Stimulated activated CD4-positive, alpha-beta T cell treated with anti-CD3 and anti-CD28 coated beads, TNF-alpha, amount 100 ng/mL, for 24 hours (primary cell): ENCODE measurements at regions not wholly inside any gene's neighbourhood (a gene's known extent, or its start where the extent isn't known, plus 50 kb on each side); places are given as distances from the start of the nearest gene placed in this dataset.
"Not testable (repeated sequence)": the region's sequence is repeated elsewhere in the genome, so short reads cannot be mapped to it uniquely, and the experiment has no call there.

Experiments used
- DNase-seq, 3 experiments: peaks; one replicate each; pipeline ENCODE4 v3.0.0-alpha.2; 2020; ENCODE audit warnings: low read depth in 3 of 3

DNA sequence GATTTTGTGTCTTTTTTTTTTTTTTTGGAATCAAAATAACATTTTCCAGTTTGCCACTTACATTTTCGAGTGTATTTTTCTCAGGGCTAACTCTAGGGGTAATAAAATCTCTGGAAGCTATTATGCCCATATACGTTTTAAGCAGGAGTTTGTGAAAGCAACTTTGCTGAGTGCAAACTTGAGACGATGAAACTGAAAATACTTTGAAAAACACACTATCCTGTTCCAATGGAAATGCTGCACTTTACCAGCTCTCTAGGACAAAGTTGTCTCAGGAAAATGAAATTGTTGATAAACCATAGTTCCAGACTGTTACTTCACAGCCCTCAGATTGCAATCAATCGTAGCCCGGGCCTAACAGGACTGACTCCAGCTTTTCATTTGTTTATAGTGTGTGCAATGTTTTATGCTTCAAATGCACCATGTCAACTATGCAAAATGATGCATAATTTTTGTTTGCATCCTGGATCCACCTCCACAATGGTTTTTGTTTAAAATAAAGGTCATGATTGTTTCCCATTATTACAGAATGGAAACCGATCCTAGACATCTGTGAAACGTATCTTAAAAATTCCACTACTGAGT, 220.6 kb upstream of the PKN2 start:
- DNase-seq, result no peak

DNA sequence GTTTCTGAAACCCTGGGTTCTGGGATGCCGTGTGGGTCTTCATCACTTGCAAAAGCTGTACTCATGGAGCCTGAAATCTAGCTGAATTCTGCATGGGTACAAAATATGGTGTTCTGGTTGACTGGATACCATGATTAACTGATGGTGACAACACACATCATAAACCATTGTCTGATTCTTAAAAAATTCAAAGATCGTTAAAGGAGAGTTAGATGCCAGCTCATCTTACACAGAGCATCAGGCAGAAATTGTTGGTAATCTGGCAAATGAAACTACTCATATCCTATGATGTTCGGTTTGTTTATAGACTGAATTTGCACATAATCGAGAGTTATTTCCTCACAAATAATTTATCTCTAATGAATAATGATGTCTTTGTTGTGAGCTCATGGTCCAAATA, 218.1 kb upstream of the PKN2 start:
- no peak for DNase-seq

DNA sequence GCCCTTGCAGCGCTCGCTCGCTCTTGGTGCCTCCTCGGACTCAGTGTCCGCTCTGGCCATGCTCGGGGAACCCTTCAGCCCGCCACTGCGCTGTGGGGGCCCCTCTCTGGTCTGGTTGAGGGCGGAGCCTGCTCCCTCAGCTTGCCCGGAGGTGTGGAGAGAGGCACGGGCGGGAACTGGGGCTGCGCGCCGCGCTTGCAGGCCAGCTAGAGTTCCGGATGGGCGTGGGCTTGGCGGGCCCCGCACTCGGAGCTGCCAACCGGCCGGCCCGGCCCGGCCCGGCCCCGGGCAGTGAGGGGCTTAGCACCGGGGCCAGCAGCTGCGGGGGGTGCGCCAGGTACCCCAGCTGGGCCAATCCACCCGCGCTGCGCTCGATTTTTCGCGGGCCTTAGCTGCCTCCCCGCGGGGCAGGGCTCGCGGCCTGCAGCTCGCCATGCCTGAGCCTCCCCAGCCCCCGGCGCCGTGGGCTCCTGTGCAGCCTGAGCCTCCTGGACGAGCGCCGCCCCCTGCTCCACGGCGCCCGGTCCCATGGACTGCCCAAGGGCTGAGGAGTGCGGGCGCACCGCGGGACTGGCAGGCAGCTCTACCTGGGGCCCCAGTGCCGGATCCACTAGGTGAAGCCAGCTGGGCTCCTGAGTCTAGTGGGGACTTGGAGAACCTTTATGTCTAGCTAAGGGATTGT, 217.0 kb upstream of the PKN2 start:
- DNase-seq, result no peak

DNA sequence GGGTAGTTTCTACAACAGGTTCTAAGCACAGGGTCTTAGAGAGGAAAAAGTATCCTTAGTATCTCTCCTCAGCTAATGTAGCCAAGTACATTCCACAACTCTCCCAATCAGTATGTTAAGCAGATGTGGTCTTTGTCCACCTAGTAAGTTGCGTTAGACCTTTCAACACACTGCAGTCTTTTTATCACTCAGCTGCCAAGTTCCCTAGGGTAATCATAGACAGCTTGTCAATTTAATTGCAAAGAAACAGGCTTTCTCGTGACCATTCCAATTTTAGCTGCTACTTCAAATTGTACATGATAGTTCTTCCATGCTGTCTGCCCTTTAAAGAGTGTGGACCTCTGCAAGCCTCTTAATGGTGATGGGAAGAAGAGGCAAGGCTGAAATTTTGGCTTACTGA, 211.8 kb upstream of the PKN2 start:
- DNase-seq, result no peak

DNA sequence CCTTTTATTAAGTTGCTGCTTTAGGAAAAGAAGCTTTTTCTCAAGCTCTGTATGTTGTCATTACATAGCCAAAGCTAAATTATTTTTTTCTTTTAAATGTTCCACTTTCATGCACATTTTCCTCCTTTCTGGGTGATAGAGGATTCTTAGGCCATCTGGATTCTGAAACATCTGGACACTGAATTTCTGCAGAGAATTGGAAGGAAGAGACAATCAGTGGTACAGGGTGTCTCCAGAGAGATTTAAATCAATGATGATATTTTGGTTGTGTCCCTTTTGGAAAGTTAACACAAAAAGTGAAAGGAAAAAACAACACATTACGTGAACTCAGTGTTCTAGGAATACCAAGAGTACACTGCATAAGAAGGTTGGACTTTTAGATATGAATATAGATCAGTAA, 211.4 kb upstream of the PKN2 start:
- DNase-seq, result no peak

DNA sequence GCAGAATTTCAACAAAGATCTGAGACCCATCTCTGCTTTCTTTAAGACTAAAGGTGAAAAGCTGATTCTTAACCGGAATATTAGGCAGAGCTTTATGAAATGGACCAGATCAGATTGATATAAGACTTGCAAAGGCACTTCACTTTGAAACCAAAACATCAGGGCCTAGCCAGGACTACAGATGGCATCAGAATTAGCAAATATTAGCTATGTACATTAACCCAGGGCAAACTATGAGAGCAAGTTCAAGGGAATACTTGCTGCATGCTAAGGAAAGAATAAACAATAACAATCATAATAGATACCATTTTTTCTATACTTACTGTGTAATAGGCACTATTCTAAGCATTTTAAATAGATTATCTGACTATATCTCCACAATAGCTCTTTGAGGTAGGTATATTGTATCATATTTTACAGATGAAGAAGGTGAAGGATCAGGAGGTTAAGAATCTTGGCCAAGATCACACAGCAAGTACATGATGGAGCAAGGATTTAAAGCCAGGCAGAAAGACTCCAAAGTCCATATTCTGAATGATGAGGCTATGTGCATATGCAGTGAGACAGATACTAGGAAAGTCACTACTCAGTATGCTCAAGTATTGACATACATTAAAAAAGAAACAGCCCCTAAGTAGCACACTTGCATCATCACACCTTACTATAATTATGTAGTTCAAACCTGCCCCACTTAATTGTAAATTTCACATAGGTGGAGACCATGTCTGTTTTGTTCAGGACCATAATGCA, 209.3 kb upstream of the PKN2 start:
- no peak for DNase-seq

DNA sequence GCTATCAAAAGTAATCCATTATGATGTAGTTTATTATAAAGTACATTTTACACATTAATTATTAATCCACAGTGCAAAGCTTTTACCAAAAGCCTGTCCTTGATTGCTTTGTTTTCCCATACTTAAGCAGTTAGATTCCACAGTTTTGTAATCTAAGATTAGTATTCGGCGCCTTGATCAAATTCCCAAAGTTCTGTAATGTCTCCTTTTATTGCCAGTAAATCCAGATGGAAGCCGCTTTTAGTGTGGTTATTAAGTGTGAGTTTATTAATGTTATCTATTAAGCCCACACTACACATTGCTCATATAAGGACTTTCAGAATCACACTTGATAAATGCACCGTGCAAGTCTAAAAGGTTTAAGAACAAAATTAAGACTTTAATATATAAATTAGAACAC, 199.2 kb upstream of the PKN2 start:
- no peak for DNase-seq

DNA sequence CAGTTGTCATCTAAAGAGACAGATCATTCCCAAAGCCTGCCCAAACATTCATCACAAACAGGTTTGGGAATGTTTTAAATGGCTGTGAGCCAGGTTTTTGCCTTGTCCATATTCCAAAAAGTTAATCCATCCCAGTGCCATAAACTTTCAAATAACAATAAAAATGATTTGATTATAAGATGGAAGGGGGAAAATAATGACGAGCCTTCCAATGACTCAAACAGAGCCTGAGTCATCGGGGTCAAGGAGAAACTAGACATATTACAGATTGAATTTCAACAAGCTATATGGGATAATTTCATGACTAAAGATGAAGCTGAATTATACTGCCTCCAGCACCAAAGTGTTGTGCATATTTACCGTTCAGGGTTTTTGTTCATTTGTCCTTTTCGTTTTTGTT, 195.8 kb upstream of the PKN2 start:
- DNase-seq, result no peak

DNA sequence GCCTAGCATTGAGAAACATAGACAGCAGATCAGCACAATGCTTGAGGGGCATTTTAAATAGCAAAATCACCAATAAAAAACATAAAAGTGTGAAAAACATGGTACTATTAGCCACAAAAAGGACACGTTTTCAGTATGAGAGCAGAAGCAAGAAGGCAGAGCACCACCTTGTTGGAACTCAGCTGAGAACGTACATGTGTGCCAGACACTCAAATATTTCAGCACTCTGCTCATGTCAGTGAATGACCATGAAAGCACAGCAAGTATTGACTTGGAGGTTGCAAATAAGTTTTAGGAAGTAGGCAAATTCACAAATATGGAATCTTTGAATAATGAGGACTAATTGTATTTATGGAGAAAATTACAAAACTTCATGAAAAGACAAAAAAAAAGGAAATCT, 193.4 kb upstream of the PKN2 start:
- no peak for DNase-seq

DNA sequence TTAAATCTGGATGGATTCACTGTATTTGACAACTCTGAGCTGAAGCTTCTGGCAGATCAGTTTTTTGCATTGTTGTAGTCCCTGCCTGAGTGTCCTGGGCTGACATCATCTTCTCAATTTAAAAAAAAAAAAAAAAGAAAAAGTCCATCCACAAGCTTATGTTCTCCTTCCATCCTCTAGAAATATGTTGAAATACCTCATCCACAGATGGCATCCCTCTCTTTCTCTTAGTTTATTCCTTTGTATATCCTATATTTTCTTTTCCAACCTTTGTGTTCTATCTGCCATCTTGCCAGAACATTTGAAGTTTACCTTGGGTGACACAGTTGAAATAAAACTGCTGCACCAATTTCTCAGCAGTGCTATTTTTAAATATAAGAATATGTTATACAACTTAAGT, 184.4 kb upstream of the PKN2 start:
- no peak for DNase-seq

DNA sequence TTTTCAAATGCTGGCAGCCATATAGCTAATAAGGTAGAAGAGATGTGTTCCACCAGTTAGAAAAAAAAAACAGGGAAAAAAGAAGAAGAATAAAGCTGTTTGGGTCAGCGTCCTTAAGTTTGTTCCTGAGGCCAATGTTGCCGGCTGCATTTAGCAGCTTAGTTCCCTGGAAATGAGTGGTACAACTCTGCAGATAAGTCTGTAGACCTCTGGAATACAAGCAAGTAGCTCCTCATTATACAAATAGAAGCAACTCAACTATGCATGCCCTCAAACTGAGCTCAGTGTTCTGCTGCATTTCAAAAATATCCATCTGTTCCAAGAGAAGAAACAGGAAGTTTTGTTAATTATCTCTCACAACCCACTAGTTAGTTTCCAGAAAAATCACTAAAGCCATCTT, 181.2 kb upstream of the PKN2 start:
- DNase-seq, result no peak

DNA sequence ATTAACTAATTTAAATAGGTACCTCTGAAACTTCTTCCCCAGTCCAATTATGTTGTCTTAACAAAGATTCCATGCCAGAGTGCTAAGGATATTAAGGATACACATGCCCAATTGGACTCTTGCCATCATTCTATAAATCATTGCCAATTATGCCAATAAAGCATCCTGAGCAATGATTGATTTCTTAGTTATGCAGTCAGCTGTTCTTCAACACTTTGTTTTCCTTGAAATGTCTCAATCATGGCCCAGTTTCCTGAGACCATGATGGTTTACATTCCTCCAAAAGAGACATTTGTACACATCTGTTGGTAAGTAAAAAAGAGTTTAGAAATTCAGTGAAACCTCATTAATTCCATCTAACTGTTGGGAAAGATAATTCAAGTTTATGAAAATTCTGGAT, 180.4 kb upstream of the PKN2 start:
- no peak for DNase-seq

DNA sequence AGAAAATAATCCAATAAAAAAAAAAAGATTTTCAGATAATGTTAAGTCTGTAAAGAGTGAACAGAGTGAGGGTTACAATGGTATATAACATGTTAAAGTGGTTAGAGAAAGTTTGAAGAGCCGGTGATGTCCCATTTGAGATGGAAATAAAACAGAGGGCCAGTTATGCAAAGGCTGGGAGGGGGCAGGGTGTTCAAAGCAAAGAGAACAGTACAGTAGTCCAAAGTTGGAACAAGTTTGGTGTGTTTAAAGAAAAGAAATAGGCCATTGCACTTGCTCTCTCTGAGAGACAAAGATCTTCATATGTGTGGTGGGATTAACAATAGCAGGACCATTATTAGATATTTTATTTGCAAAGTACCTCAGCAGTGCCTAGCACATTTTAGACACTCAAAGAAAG, 179.5 kb upstream of the PKN2 start:
- no peak for DNase-seq

DNA sequence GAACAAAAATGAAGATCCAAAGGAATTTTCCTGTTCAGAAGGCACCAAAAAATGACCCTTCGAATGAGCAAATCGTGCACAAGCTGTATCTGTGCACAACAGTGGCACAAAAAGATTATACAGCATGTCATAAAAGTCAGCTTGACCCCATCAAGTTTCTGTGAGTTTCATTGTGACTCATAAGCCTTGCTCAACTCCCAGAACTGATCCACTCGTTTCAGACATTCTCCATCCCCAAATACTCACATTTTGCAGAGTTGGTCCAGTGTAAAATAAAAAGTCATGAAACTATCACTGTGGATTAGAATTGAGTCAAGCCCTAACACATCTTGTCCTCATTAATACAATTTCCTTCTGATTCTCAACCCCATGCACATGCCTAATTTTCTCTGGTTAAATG, 174.7 kb upstream of the PKN2 start:
- DNase-seq, result no peak

DNA sequence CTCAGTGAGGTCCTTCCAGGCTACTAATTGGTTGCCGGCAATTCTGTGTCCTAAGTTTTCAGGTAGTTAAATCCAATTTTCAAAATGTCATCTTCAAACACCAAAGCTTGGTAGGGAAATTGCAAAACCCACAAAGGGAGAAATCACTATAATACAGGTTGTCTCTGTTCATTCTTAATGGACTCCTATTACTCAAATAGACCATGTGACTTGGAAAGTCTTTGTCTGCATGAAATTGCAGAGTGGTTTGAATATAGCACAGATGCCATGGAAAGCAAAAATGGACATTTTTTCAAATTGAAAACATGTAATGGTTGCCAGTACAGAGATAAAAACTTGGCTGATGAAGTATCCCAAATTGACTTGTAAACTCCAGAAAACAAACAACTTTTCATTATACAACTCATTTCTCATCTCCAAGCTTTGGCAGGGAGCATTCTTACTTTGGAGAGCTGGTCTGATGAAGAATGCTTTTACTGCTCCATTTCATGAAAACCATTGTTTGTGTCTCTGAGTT, 169.5 kb upstream of the PKN2 start:
- no peak for DNase-seq

DNA sequence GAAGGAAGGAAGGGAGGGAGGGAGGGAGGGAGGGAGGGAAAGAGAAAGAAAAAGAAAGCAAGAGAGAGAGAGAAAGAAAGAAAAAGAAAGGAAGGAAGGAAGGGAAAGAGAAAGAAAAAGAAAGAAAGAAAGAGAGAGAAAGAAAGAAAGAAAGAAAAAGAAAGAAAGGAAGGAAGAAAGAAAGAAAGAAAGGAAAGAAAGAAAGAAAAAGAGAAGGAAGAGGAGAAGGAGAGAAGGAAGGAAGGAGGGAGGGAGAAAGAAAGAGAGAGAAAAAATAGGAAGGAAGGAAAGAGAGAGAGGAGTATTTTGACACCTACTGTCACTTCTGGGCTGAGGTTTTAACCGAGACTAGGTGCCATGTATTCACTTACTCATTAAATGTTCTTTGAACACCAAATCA, 166.6 kb upstream of the PKN2 start:
- DNase-seq, result not testable (repeated sequence)

DNA sequence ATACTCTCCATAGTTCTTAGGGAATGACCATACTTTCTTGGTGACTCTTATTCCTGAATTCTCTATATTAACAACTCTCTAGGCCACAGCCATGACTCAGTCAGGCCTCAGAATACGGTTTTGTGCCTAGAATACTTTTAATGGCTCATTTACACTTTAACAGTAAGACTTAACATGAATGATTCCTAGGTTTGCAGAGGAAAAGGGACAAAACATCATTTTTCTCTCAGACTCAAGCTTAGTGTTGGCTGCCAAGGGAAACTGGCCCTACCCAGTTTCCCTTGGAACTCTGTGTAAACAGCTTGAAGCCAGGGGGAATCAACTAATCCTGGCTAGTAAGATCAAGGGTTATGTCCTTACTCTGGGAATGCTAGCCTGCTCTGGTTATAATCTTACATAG, 164.9 kb upstream of the PKN2 start:
- no peak for DNase-seq

DNA sequence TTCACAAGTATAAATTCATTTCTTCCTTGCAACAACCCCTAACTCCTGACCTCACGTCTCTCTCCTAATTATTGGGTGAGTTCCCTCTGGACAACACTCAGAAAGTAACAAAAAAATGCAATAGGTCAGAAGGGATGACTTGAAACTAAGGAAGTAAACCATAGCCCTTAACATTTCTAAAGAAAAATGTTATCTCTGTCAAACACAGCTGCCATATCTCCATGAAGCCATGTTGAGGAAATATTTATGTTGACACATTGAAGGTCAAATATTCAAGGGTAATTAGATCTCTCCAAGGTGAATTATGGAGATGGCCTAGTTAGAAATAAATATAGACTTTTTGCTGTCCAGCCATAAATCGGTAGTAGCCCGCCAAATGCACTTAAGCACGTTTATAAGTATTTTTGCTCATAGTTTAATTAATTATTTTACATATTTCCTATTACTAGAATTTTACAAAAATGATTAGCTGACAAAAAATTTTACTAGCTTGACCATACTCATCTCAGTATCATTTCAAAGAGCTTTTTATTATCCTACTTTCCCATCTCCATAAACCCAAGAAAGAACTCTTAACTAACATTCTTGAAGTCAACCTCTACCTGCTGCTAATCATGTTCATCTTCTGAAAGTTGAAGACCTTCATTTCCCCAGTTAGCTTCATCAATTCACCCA, 160.1 kb upstream of the PKN2 start:
- no peak for DNase-seq

DNA sequence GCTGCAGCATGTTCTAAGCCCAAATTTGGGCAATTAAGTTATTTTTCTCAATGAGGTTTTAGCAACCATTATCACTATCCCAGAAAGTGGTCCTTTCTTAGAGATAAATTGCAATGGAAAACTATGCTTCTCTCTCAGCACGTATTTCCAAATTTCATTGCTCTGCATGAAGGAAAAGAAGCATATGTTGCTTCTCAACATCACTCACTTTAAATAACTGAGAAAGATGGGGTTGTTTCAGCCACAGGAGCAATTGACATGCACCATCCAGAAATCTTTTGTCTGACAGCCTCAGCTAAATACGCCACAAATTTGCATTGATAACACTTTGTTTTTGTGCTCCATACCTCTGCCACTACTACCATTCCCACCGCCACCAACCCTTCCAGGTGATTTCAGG, 157.6 kb upstream of the PKN2 start:
- no peak for DNase-seq

DNA sequence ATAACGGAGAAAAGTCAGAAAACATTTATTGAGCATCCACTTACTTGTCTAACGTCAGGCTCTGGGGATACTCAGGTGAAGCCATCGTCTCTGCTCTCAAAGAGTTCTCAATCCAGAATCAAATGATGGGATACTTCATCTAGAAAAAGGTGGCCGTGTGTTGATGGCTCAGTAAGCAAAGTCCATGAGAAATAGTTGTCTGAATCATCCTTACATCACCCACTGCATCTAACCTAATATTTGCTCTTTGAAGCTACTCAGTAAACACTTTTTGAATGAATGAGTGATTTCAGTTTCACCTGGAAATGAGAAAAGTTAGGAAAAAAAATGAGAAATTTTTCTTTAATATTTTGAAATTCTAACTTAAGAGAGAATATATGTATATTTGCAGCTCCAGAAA, 155.3 kb upstream of the PKN2 start:
- no peak for DNase-seq

DNA sequence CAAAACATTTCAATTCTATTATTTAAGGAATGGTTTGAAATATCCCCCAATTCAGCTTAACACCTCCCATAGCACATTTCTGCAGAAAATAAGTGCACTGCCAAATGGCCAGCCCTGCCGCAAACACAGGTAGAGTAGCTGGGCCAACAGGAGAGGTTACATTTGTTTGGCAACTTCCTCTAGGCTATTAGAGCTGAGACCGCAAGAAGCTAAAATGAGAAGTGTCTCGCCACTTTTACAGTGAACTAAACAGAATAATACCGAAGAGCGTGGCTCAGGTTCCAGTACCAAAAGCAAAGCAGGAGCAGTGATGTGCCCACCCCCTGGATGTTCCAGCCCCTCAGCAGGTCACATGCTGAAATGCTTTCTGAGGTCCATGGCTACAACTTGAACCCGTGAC, 154.5 kb upstream of the PKN2 start:
- no peak for DNase-seq

DNA sequence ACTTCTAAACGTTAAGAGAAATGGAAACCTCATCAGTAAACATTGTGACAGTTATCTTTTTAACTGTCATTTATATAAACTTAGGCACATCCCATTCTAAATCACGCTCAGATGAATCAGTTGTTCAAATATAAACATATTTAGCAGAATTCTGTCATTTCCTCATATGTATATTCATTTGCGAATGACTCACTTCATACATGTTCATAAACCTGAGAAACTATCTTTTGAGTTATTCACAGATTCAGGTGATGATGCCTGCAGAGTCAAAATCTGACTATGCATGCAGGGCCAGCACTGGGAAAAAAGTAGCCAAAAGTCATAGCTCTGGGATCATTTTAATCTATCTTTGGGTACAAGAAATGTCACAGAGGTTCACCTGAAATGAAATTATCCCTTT, 153.8 kb upstream of the PKN2 start:
- DNase-seq, result no peak

DNA sequence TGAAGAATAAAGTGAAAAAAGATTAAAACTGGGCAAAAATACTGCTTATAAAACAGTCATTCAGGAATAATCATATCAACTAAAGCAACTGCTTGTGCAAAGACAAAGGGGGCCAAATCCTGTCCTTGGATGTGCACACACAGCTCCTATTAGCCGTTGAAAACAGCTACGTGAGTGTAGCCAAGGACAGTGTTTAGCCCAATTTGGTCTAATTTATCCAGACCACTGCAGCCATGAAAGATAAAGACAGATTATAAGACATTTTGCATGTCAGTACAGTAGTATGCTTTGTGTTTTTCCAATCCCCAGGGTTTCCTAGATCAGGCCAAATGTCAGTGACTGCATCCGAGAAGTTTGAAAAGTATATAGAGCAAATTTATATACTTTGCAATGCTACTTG, 146.3 kb upstream of the PKN2 start:
- DNase-seq, result no peak
